Uterus (tissue), 3 donors: ENCODE measurements at regions not wholly inside any gene's neighbourhood (a gene's known extent, or its start where the extent isn't known, plus 50 kb on each side); places are given as distances from the start of the nearest gene placed in this dataset.

Source experiments
- DNase-seq, 2 donors: peaks; one replicate each; pipeline ENCODE4 v3.0.0-alpha.2; 2019 to 2020
- H3K27ac ChIP-seq, 2 donors: fragments of 200-600 bp; sonication (generic); 1 replicate in 1 of 2; 2 replicates in 1 of 2; pipeline ENCODE4 v1.5.1; 2016 to 2018
- H3K27me3 ChIP-seq, 2 donors: fragments of 200-600 bp; sonication (generic); one replicate each; pipeline ENCODE4 v1.5.1; 2018 to 2019; ENCODE audit warnings: control low read depth in 1 of 2
- H3K36me3 ChIP-seq, 2 donors: fragments of 200-600 bp; sonication (generic); one replicate each; pipeline ENCODE4 v1.5.1; 2019; ENCODE audit warnings: control low read depth in 1 of 2
- H3K4me1 ChIP-seq, 2 donors: fragments of 200-600 bp; sonication (generic); one replicate each; pipeline ENCODE4 v1.5.1; 2018 to 2019; ENCODE audit warnings: control low read depth in 1 of 2
- H3K4me3 ChIP-seq, 2 donors: fragments of 200-600 bp; sonication (generic); 1 replicate in 1 of 2; 2 replicates in 1 of 2; pipeline ENCODE4 v1.5.1; 2018 to 2019; ENCODE audit warnings: mild to moderate bottlenecking in 1 of 2
- H3K9me3 ChIP-seq, 2 donors: fragments of 200-600 bp; sonication (generic); one replicate each; pipeline ENCODE4 v1.5.1; 2019; ENCODE audit warnings: control low read depth in 1 of 2
- POLR2A ChIP-seq, 2 donors: fragments of 450-650 bp; IDR thresholded peaks; one replicate each; pipeline ENCODE4 v1.6.1; 2016; ENCODE audit warnings: antibody characterized with exemption in 2 of 2, mild to moderate bottlenecking in 1 of 2, moderate library complexity in 1 of 2
- intact Hi-C: fragments of 100-400 bp; cut with DNase I; formaldehyde crosslinking; loops from one replicate; pipeline ENCODE4 v1.15.1; 2023; ENCODE audit warnings: low total_unique reads
- TF ChIP-seq, protein P1 (sequence below), 4 experiments: fragments of 200-600 bp in 2 of 4; fragments of 450-650 bp in 2 of 4; sonication (generic) in 2 of 4; IDR thresholded peaks; one replicate each; pipeline ENCODE4 v1.5.1; 2016 to 2019; ENCODE audit warnings: antibody characterized with exemption in 4 of 4, mild to moderate bottlenecking in 2 of 4, moderate library complexity in 1 of 4
- donor health status: DM: yes; HTN: yes; CAD: no.

GRCh38 chr3:74055061-74055460 is 430.3 kb upstream of the PDZRN3 start:
- no peaks in the 10 kb centered on the region for H3K9me3 ChIP-seq
- no peak for TF ChIP-seq POLR2A (IDR thresholded peaks at IDR 0.05)
- TF ChIP-seq, protein P1, sequence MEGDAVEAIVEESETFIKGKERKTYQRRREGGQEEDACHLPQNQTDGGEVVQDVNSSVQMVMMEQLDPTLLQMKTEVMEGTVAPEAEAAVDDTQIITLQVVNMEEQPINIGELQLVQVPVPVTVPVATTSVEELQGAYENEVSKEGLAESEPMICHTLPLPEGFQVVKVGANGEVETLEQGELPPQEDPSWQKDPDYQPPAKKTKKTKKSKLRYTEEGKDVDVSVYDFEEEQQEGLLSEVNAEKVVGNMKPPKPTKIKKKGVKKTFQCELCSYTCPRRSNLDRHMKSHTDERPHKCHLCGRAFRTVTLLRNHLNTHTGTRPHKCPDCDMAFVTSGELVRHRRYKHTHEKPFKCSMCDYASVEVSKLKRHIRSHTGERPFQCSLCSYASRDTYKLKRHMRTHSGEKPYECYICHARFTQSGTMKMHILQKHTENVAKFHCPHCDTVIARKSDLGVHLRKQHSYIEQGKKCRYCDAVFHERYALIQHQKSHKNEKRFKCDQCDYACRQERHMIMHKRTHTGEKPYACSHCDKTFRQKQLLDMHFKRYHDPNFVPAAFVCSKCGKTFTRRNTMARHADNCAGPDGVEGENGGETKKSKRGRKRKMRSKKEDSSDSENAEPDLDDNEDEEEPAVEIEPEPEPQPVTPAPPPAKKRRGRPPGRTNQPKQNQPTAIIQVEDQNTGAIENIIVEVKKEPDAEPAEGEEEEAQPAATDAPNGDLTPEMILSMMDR (IDR thresholded peaks at IDR 0.05): no peak
- H3K4me1 ChIP-seq: no peaks in the 10 kb centered on the region
- no peak overlapping the region for H3K27ac ChIP-seq
- no peaks in the 10 kb centered on the region for H3K27me3 ChIP-seq
- H3K36me3 ChIP-seq: no peaks in the 10 kb centered on the region
- DNase-seq: no peak
- no peak overlapping the region for H3K4me3 ChIP-seq
- intact Hi-C loops: no loop called here

GRCh38 chr3:74054566-74054965 is 429.8 kb upstream of the PDZRN3 start:
- no peaks in the 10 kb centered on the region for H3K9me3 ChIP-seq
- H3K36me3 ChIP-seq: no peaks in the 10 kb centered on the region
- intact Hi-C loops: no loop called here
- no peak overlapping the region for H3K4me3 ChIP-seq
- DNase-seq: no peak
- H3K27ac ChIP-seq: no peak overlapping the region
- no peaks in the 10 kb centered on the region for H3K4me1 ChIP-seq
- no peak for TF ChIP-seq POLR2A (IDR thresholded peaks at IDR 0.05)
- TF ChIP-seq, protein P1 (IDR thresholded peaks at IDR 0.05): no peak
- H3K27me3 ChIP-seq: no peaks in the 10 kb centered on the region

- no peak for DNase-seq
Observed at GRCh38 chr3:74053970-74054516, 429.3 kb upstream of the PDZRN3 start.

DNA sequence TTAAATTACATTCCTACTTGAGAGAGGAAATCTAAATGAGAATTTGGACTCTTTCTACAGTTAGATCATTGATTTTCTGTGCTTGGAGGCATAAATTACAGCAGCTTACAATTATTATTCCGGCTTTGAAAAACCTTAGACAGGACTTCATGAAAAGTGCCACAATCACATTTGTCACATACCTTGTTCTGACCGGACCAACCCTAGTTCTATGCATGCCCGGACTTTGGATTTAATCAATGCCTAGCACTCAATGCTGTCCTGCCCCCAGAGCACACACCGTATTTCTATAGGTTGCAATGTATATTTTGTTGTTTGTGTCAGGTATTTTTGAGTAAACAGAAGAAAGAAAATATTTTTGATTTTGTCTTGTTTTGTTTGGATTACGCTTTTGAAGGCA is 424.7 kb upstream of the PDZRN3 start:
- no peaks in the 10 kb centered on the region for H3K27me3 ChIP-seq
- no peak for DNase-seq
- no peak overlapping the region for H3K4me3 ChIP-seq
- TF ChIP-seq POLR2A (IDR thresholded peaks at IDR 0.05): no peak
- TF ChIP-seq, protein P1 (IDR thresholded peaks at IDR 0.05): no peak
- no peaks in the 10 kb centered on the region for H3K9me3 ChIP-seq
- intact Hi-C loops: no loop called here
- H3K36me3 ChIP-seq: no peaks in the 10 kb centered on the region
- H3K4me1 ChIP-seq: no peaks in the 10 kb centered on the region
- no peak overlapping the region for H3K27ac ChIP-seq

More at GRCh38 chr3:74053970-74054516, 429.3 kb upstream of the PDZRN3 start:
- intact Hi-C loops: no loop called here
- H3K27me3 ChIP-seq: no peaks in the 10 kb centered on the region
- no peak overlapping the region for H3K27ac ChIP-seq
- no peaks in the 10 kb centered on the region for H3K9me3 ChIP-seq
- H3K4me3 ChIP-seq: no peak overlapping the region
- no peaks in the 10 kb centered on the region for H3K4me1 ChIP-seq
- TF ChIP-seq POLR2A (IDR thresholded peaks at IDR 0.05): no peak
- TF ChIP-seq, protein P1 (IDR thresholded peaks at IDR 0.05): no peak
- H3K36me3 ChIP-seq: no peaks in the 10 kb centered on the region

DNA sequence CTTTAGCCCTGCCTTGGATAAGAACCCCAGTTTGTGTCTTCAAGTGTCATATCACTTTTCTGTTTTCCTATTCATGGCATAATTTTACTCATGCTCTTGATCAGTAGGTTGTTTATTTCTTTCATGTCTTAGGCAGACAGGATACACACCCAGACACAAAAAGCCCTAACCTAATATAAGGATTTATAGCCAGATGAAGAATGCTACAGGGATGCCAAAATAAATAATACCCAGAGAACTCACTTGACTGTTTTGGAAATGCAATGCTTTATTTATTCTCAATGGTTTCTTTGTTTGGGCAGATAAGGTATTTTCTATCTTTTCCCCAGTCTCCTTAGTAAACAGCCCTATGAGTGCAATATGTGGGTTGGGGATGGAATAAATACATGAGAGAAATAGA is 424.0 kb upstream of the PDZRN3 start:
- intact Hi-C loops: no loop called here
- Histone ChIP-seq H3K27me3 (no peaks in the 10 kb centered on the region), H3K27ac (no peak overlapping the region), H3K4me1 (no peaks in the 10 kb centered on the region), H3K4me3 (no peak overlapping the region), H3K9me3 (no peaks in the 10 kb centered on the region), H3K36me3 (no peaks in the 10 kb centered on the region)
- TF ChIP-seq POLR2A (IDR thresholded peaks at IDR 0.05): no peak
- TF ChIP-seq, protein P1 (IDR thresholded peaks at IDR 0.05): no peak
- no peak for DNase-seq
